Right atrium auricular region (tissue), 2 donors: ENCODE measurements at regions not wholly inside any gene's neighbourhood (a gene's known extent, or its start where the extent isn't known, plus 50 kb on each side); places are given as distances from the start of the nearest gene placed in this dataset.
A peak's percentile ranks its signal among the peaks of the same experiment; 100 is the strongest.

Source experiments
- DNase-seq: peaks from one replicate; pipeline ENCODE4 v3.0.0-alpha.2; 2019; ENCODE audit warnings: low spot score
- H3K27ac ChIP-seq, 2 donors: fragments of 200-600 bp; sonication (generic); 1 replicate in 1 of 2; 2 replicates in 1 of 2; pipeline ENCODE4 v1.5.1; 2016 to 2019
- H3K27me3 ChIP-seq, 2 donors: fragments of 200-600 bp; sonication (generic); one replicate each; pipeline versions ENCODE4 v1.5.1 to v1.6.0; 2017 to 2019
- H3K36me3 ChIP-seq: fragments of 200-600 bp; sonication (generic); one replicate; pipeline ENCODE4 v1.5.1; 2016
- H3K4me1 ChIP-seq, 2 donors: fragments of 200-600 bp; sonication (generic); one replicate each; pipeline versions ENCODE4 v1.5.1 to v1.6.0; 2017 to 2019
- H3K4me3 ChIP-seq, 2 donors: fragments of 200-600 bp; sonication (generic); 1 replicate in 1 of 2; 2 replicates in 1 of 2; pipeline ENCODE4 v1.5.1; 2017 to 2019; ENCODE audit warnings: mild to moderate bottlenecking in 1 of 2, moderate library complexity in 1 of 2
- H3K9me3 ChIP-seq, 2 donors: fragments of 200-600 bp; sonication (generic); one replicate each; pipeline ENCODE4 v1.5.1; 2019
- CTCF ChIP-seq, 2 donors: fragments of 200-600 bp; sonication (generic); IDR thresholded peaks; one replicate each; pipeline ENCODE4 v1.5.1; 2019; ENCODE audit warnings: antibody characterized with exemption in 2 of 2

- H3K27me3 ChIP-seq: no peaks in the 10 kb centered on the region
- H3K36me3 ChIP-seq: no peaks in the 10 kb centered on the region
- H3K4me3 ChIP-seq: no peak overlapping the region
- peaks cover 0 to 14% of the 10 kb centered on the region in 2 donors for H3K4me1 ChIP-seq
- no peak overlapping the region for H3K27ac ChIP-seq
- DNase-seq: no peak
- no peaks in the 10 kb centered on the region for H3K9me3 ChIP-seq
- no peak for TF ChIP-seq CTCF (IDR thresholded peaks at IDR 0.05)
Observed at GRCh38 chr2:19712850-19713249, 188.9 kb downstream of the TTC32 start.

DNA sequence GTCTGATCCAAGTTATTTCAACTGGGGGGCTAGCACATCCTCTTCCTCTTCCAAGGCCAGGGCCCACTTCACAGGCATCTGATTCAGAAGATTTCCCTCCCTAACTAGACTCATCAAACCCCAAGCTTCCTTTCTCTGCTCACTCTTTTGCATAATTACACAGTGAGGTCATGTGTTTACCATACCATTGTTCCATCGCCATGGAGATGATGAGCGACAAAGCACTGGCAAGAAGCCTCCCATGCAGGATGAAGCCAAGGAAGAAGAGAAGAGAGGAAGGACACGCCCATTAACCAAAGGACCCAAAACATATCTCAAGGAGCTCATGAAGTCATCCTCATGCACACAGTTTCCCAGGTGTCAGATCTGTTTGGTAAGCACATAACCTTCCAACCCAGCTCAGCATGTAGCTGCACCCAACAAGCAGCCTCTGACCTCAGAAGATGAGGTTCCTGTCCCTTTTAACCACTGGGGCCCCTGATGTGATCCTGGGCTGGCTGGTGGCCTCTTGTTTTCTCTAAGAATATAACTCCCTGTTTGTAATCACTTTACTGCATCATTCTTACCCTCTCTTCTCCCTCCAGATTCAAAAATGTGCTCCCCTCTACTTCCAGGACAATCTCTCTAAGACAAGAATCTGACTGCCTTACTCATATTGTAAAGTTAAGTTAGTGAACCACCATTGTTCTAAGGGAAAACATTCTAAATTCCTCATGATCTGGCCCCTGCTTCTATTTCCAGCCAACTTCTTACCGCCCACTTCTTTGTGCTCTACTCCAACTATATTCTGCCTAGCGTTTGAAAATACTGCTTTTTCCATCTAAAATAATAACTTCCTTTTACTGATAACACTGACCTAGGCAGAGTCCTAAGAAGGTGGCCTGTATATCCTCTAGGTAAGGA lies 190.1 kb downstream of the TTC32 start:
- H3K9me3 ChIP-seq: no peaks in the 10 kb centered on the region
- DNase-seq: no peak
- H3K36me3 ChIP-seq: no peaks in the 10 kb centered on the region
- no peak overlapping the region for H3K4me3 ChIP-seq
- peak overlapping the region in 1 of 2 donors; percentile 54 for H3K27ac ChIP-seq
- H3K27me3 ChIP-seq: no peaks in the 10 kb centered on the region
- TF ChIP-seq CTCF (IDR thresholded peaks at IDR 0.05): no peak
- peaks cover 0 to 14% of the 10 kb centered on the region in 2 donors for H3K4me1 ChIP-seq

DNA sequence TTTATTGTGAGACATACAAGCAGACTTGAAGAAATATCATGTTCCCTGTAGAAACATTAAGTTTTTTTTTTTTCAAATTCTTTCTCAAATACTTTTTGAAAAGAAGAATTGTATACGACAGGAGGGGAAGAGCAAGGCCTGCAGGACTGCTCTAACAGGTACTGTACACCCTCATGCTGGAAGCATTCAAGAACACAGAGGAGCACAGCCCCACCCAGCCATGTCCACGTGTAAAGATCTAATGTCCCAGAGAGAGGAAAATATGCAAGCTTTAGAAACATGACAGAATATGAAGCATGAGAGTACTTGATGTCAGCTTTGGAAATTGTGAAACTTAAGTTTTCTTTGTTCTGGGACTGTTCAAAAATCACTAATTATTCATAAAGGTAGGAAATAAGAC lies 191.6 kb downstream of the TTC32 start:
- Histone ChIP-seq H3K27me3 (no peaks in the 10 kb centered on the region), H3K27ac (no peak overlapping the region), H3K4me1 (peaks cover 0 to 14% of the 10 kb centered on the region in 2 donors), H3K36me3 (no peaks in the 10 kb centered on the region), H3K9me3 (no peaks in the 10 kb centered on the region), H3K4me3 (no peak overlapping the region)
- DNase-seq: no peak
- TF ChIP-seq CTCF (IDR thresholded peaks at IDR 0.05): no peak

DNA sequence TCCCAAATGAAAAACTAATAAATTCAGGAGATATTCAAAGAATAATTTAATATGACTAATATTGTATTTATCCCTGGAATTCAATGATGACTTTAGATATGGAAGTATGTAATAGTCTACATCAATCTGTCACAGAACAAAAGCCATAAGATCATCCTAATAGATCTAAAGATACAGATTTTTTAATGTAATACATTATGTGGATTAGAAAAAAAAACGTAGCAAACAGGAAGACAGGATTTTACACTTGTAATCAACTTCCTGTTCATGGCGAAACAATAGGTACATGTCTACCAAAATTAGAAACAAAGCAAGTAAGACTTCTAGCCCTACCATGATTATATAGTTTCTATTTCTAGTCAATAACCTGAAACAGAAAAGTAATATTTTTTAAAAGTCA lies 192.2 kb downstream of the TTC32 start:
- Histone ChIP-seq H3K27me3 (no peaks in the 10 kb centered on the region), H3K4me1 (peaks cover 0 to 14% of the 10 kb centered on the region in 2 donors), H3K36me3 (no peaks in the 10 kb centered on the region), H3K4me3 (no peak overlapping the region), H3K27ac (no peak overlapping the region), H3K9me3 (no peaks in the 10 kb centered on the region)
- no peak for TF ChIP-seq CTCF (IDR thresholded peaks at IDR 0.05)
- DNase-seq: no peak

DNA sequence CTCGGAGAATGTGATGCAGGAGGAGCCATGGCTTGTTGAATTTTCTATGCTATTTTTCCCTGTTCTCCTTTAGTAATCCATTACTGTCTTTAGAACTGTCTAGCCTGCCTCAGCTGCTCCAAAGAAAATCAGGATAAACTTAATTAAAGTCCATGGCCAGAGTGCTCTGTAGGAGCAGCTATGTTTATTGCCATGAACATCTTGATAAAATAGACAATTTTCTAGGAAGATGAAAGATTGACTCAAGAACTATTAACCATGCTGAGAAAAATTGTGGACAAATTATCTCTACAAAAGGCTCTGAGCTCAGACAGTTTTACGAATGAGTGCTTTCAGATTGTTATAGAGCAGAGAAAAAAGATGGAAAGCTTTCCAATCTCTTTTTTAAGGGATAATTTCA lies 193.0 kb downstream of the TTC32 start:
- no peak for TF ChIP-seq CTCF (IDR thresholded peaks at IDR 0.05)

More for the DNA sequence above, 193.0 kb downstream of the TTC32 start:
- no peak for DNase-seq
- Histone ChIP-seq H3K4me3 (no peak overlapping the region), H3K9me3 (no peaks in the 10 kb centered on the region), H3K4me1 (peaks cover 0 to 14% of the 10 kb centered on the region in 2 donors), H3K27ac (no peak overlapping the region), H3K27me3 (no peaks in the 10 kb centered on the region), H3K36me3 (no peaks in the 10 kb centered on the region)
